ENCODE measurements at regions not wholly inside any gene's neighbourhood (a gene's known extent, or its start where the extent isn't known, plus 50 kb on each side); places are given as distances from the start of the nearest gene placed in this dataset.

DNA sequence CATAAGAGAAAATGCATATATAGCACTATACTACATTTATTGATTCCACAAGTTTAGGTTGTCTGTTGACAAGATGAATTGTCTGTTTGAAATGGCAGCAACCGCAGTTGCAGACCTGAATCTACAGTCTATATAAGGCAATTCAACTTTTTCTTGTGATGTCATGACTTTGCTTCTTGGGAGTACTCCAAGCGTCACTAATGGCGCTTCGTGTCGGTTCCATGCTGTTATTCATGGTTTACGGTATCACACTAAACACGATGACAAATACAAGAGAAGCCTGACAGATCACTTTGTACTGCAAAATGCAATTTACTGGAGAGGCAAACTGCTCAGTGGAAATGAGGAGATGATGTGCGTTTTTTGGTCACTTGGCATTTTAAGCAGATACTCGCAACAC, 280.3 kb upstream of the TCF21 start:
- Histone ChIP-seq H3K4me1 (ENCODE audit: control insufficient read depth in 2 of 2, insufficient read depth in 2 of 2, low read length in 2 of 2) (no peaks in the 10 kb centered on the region), H3K27ac (ENCODE audit: low read depth in 2 of 2, low read length in 2 of 2) (no peak overlapping the region), H3K27me3 (ENCODE audit: control insufficient read depth in 2 of 2, insufficient read depth in 2 of 2, low read length in 2 of 2) (no peaks in the 10 kb centered on the region)

DNA sequence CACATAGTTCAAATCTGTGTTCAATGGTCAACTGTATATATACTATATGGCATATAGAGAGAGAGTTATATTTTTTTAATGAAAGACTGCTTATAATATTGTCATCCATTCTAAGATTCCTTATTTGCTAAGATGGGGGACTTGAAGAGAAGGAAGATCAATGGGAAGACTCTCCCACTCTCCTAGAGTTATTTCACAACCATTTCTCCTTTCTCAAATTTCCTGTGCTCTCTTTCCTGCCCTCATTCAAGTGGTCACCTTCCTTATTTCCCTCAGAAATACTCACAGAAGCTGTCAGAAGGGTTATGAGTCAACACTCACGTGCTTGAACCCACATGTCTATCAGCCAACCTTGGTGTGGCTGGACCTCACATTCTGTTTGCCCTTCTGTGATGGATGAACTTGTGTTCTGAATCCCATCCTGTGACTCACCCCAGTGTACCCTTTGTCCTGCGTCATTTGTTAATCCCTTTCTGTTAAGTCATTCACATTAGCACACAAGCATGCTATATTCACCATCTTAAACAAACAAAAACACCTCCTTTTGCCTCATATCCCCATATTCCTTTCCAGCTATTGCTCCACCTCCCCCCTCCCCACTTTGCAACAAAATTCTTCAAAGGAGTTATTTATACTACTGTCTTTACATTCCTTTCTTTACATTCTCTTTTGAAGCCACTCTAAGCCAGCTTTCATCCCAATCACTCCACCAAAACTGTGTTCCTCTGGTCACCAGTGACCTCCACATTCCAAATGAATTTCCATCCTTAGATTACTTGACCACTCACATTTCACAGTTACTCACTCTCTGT, 279.3 kb upstream of the TCF21 start:
- H3K27me3 ChIP-seq (ENCODE audit: control insufficient read depth in 2 of 2, insufficient read depth in 2 of 2, low read length in 2 of 2) = no peaks in the 10 kb centered on the region
- no peaks in the 10 kb centered on the region for H3K4me1 ChIP-seq (ENCODE audit: control insufficient read depth in 2 of 2, insufficient read depth in 2 of 2, low read length in 2 of 2)
- H3K27ac ChIP-seq (ENCODE audit: low read depth in 2 of 2, low read length in 2 of 2) = no peak overlapping the region
- no peaks in the 10 kb centered on the region for H3K9me3 ChIP-seq (ENCODE audit: control insufficient read depth in 2 of 2, low read length in 2 of 2)
- H3K9ac ChIP-seq (ENCODE audit: low read depth in 1 of 2, low read length in 2 of 2) = no peak overlapping the region
- no peak overlapping the region for H3K4me3 ChIP-seq (ENCODE audit: low read length in 2 of 2)
- no peaks in the 10 kb centered on the region for H3K36me3 ChIP-seq (ENCODE audit: control insufficient read depth in 2 of 2, insufficient read depth in 2 of 2, low read length in 2 of 2)

More for the DNA sequence above, 280.3 kb upstream of the TCF21 start:
- no peaks in the 10 kb centered on the region for H3K36me3 ChIP-seq (ENCODE audit: control insufficient read depth in 2 of 2, insufficient read depth in 2 of 2, low read length in 2 of 2)
- H3K9me3 ChIP-seq (ENCODE audit: control insufficient read depth in 2 of 2, low read length in 2 of 2) = no peaks in the 10 kb centered on the region
- H3K4me3 ChIP-seq (ENCODE audit: low read length in 2 of 2) = no peak overlapping the region
- H3K9ac ChIP-seq (ENCODE audit: low read depth in 1 of 2, low read length in 2 of 2) = no peak overlapping the region

DNA sequence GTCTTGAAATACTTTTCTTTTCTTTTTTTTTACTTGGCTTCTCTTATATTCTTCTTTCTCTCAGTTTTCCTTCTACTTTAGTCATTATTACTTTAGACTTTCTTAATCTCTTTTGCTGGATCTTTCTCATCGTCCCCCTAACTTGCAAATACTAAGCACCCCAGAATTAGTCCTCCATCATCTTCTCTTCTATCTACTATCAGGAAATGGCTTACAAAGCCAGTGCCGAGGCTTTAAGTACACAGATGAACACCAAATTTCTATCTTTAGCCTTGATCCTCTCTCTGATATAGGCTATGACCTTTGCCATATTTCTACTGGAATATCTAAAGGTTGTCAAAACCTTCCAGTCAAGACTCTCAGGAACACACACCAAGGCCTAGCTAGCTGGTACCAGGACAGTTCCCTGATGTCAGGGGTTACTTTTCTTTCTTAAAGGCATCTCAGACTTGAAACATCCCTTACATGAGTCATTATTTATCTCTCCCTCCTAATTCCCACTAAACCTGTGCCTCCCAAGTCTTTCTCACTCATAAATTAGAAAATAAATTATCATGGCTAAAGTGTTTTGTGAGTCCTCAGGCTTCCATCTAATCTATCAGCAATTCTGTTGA, 278.6 kb upstream of the TCF21 start:
- Histone ChIP-seq H3K9ac (ENCODE audit: low read depth in 1 of 2, low read length in 2 of 2) (no peak overlapping the region), H3K36me3 (ENCODE audit: control insufficient read depth in 2 of 2, insufficient read depth in 2 of 2, low read length in 2 of 2) (no peaks in the 10 kb centered on the region), H3K4me3 (ENCODE audit: low read length in 2 of 2) (no peak overlapping the region), H3K4me1 (ENCODE audit: control insufficient read depth in 2 of 2, insufficient read depth in 2 of 2, low read length in 2 of 2) (no peaks in the 10 kb centered on the region), H3K27ac (ENCODE audit: low read depth in 2 of 2, low read length in 2 of 2) (no peak overlapping the region), H3K27me3 (ENCODE audit: control insufficient read depth in 2 of 2, insufficient read depth in 2 of 2, low read length in 2 of 2) (no peaks in the 10 kb centered on the region), H3K9me3 (ENCODE audit: control insufficient read depth in 2 of 2, low read length in 2 of 2) (no peaks in the 10 kb centered on the region)

DNA sequence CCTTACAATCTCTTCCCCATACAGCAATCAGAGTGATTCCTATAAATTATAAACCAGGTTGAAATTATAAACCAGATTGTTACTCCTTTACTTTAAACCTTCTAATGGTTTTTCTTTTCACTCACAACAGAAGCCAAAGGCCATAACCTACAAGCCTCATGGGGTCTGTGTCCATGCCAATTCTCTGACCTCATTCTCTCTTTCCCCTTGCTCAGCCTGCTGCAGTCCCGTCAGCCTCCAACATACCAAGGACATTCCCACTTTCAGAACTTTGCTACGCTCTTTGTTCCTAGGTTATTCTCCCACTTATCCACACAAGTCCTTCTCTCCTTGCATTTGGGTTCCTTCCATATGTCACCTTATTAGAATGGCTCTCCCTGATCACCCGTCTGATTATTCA, 277.9 kb upstream of the TCF21 start:
- H3K9ac ChIP-seq (ENCODE audit: low read depth in 1 of 2, low read length in 2 of 2) = no peak overlapping the region
- no peaks in the 10 kb centered on the region for H3K36me3 ChIP-seq (ENCODE audit: control insufficient read depth in 2 of 2, insufficient read depth in 2 of 2, low read length in 2 of 2)
- no peak overlapping the region for H3K27ac ChIP-seq (ENCODE audit: low read depth in 2 of 2, low read length in 2 of 2)
- H3K9me3 ChIP-seq (ENCODE audit: control insufficient read depth in 2 of 2, low read length in 2 of 2) = no peaks in the 10 kb centered on the region
- no peaks in the 10 kb centered on the region for H3K4me1 ChIP-seq (ENCODE audit: control insufficient read depth in 2 of 2, insufficient read depth in 2 of 2, low read length in 2 of 2)
- no peaks in the 10 kb centered on the region for H3K27me3 ChIP-seq (ENCODE audit: control insufficient read depth in 2 of 2, insufficient read depth in 2 of 2, low read length in 2 of 2)
- no peak overlapping the region for H3K4me3 ChIP-seq (ENCODE audit: low read length in 2 of 2)

DNA sequence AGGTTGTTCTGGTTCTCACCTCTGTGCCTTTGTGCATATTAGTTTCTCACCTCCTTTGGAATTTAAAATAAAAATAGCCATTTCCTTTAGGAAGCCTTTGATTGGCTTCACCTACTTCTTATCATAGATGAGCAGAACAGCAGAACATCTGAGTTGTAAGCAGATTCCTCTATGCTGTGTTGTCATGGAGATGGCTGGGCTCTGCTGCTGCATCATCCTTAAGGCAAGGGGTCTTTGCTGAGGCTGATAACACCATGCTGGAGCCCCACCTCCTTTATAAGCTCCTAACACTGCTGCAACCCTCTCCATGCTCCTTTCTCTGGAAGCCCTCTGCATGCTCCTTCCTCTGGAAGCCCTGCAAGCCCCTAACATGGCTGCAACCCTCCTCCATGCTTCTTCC, 276.5 kb upstream of the TCF21 start:
- no peaks in the 10 kb centered on the region for H3K27me3 ChIP-seq (ENCODE audit: control insufficient read depth in 2 of 2, insufficient read depth in 2 of 2, low read length in 2 of 2)
- H3K9ac ChIP-seq (ENCODE audit: low read depth in 1 of 2, low read length in 2 of 2) = no peak overlapping the region
- H3K36me3 ChIP-seq (ENCODE audit: control insufficient read depth in 2 of 2, insufficient read depth in 2 of 2, low read length in 2 of 2) = no peaks in the 10 kb centered on the region
- H3K4me1 ChIP-seq (ENCODE audit: control insufficient read depth in 2 of 2, insufficient read depth in 2 of 2, low read length in 2 of 2) = no peaks in the 10 kb centered on the region
- no peak overlapping the region for H3K4me3 ChIP-seq (ENCODE audit: low read length in 2 of 2)
- no peaks in the 10 kb centered on the region for H3K9me3 ChIP-seq (ENCODE audit: control insufficient read depth in 2 of 2, low read length in 2 of 2)
- H3K27ac ChIP-seq (ENCODE audit: low read depth in 2 of 2, low read length in 2 of 2) = no peak overlapping the region

DNA sequence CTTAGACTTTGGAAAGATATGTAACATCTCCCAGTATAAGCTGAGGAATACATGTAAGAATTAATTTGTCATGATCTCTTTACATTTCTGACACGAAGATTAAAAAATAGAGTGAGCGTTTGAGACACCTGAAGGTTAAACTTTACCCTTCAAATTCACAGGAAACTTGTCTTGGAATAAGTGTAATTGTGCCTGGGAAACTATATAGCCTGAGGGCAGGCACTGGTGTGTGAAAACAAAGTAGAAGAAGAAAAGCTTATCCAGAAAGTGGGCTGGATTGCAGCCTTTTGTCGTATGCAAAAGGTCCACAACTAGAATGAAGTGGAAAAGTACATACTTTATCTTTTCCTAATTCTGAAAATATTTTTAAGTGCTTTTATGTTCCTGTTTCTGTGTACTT, 275.7 kb upstream of the TCF21 start:
- H3K4me3 ChIP-seq (ENCODE audit: low read length in 2 of 2) = no peak overlapping the region
- no peaks in the 10 kb centered on the region for H3K4me1 ChIP-seq (ENCODE audit: control insufficient read depth in 2 of 2, insufficient read depth in 2 of 2, low read length in 2 of 2)
- no peaks in the 10 kb centered on the region for H3K36me3 ChIP-seq (ENCODE audit: control insufficient read depth in 2 of 2, insufficient read depth in 2 of 2, low read length in 2 of 2)
- H3K9me3 ChIP-seq (ENCODE audit: control insufficient read depth in 2 of 2, low read length in 2 of 2) = no peaks in the 10 kb centered on the region
- H3K9ac ChIP-seq (ENCODE audit: low read depth in 1 of 2, low read length in 2 of 2) = no peak overlapping the region
- no peak overlapping the region for H3K27ac ChIP-seq (ENCODE audit: low read depth in 2 of 2, low read length in 2 of 2)
- no peaks in the 10 kb centered on the region for H3K27me3 ChIP-seq (ENCODE audit: control insufficient read depth in 2 of 2, insufficient read depth in 2 of 2, low read length in 2 of 2)

DNA sequence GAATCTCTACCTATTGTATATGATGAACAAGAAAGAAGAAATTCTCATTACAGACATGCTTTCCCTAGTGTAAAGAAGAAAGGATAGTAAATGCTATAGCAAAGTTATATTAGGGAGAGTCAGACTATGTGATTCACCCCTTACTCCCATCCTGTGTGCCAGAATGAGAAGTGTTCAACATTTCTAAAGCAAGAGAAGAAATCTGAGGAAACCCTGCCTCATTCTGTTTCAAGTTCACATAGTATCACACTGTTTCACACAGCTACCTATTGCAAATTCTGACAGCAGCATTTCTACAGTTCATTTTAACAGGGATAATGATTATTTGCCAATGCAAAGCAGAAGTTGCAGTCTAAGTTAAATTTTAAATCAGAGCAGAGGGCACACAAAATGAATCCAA, 267.2 kb upstream of the TCF21 start:
- H3K36me3 ChIP-seq (ENCODE audit: control insufficient read depth in 2 of 2, insufficient read depth in 2 of 2, low read length in 2 of 2) = no peaks in the 10 kb centered on the region
- no peak overlapping the region for H3K4me3 ChIP-seq (ENCODE audit: low read length in 2 of 2)
- H3K9me3 ChIP-seq (ENCODE audit: control insufficient read depth in 2 of 2, low read length in 2 of 2) = no peaks in the 10 kb centered on the region
- no peaks in the 10 kb centered on the region for H3K27me3 ChIP-seq (ENCODE audit: control insufficient read depth in 2 of 2, insufficient read depth in 2 of 2, low read length in 2 of 2)
- no peaks in the 10 kb centered on the region for H3K4me1 ChIP-seq (ENCODE audit: control insufficient read depth in 2 of 2, insufficient read depth in 2 of 2, low read length in 2 of 2)
- H3K9ac ChIP-seq (ENCODE audit: low read depth in 1 of 2, low read length in 2 of 2) = no peak overlapping the region
- H3K27ac ChIP-seq (ENCODE audit: low read depth in 2 of 2, low read length in 2 of 2) = no peak overlapping the region

DNA sequence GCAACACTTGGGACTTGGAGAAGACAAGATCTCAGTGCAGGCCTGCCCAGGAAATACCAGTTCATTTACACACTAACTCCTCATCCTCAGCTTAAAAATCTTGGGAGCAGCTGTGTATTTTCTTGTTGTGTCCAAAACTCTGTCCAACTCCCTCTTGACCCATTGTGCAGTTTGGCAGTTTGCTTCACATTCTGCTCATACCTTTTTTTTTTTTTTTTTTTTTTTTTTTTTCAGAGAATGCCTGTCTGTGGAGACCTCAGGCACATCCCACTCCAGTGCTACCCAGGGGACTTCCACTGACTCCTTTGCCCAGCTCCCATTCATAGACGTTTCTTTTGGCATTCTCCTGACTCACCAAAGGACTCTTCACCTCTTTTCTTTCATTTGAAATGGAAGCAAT, 265.8 kb upstream of the TCF21 start:
- H3K9ac ChIP-seq (ENCODE audit: low read depth in 1 of 2, low read length in 2 of 2) = no peak overlapping the region

DNA sequence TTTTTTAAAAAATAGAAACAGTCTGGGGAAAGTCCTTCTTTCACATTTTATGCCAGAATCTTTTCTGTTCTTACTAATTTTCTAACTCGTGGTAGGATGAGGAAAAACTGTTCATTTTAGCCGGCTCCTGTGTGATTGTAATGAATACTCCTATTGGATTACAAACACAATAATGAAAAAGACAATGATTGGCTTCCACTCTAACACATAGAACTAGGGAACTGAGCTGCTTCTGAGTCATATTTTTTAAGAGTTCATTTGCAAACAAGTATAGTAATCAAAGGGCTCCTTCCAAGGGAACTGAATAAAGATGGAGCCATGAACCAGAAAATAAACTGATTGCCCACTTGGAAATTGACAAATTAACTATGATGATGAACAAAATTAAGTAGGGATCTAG, 265.3 kb upstream of the TCF21 start:
- Histone ChIP-seq H3K36me3 (ENCODE audit: control insufficient read depth in 2 of 2, insufficient read depth in 2 of 2, low read length in 2 of 2) (no peaks in the 10 kb centered on the region), H3K4me3 (ENCODE audit: low read length in 2 of 2) (no peak overlapping the region), H3K4me1 (ENCODE audit: control insufficient read depth in 2 of 2, insufficient read depth in 2 of 2, low read length in 2 of 2) (no peaks in the 10 kb centered on the region), H3K9ac (ENCODE audit: low read depth in 1 of 2, low read length in 2 of 2) (no peak overlapping the region), H3K9me3 (ENCODE audit: control insufficient read depth in 2 of 2, low read length in 2 of 2) (no peaks in the 10 kb centered on the region), H3K27ac (ENCODE audit: low read depth in 2 of 2, low read length in 2 of 2) (no peak overlapping the region), H3K27me3 (ENCODE audit: control insufficient read depth in 2 of 2, insufficient read depth in 2 of 2, low read length in 2 of 2) (no peaks in the 10 kb centered on the region)

More for the DNA sequence above, 265.8 kb upstream of the TCF21 start:
- no peak overlapping the region for H3K4me3 ChIP-seq (ENCODE audit: low read length in 2 of 2)
- no peaks in the 10 kb centered on the region for H3K27me3 ChIP-seq (ENCODE audit: control insufficient read depth in 2 of 2, insufficient read depth in 2 of 2, low read length in 2 of 2)
- H3K4me1 ChIP-seq (ENCODE audit: control insufficient read depth in 2 of 2, insufficient read depth in 2 of 2, low read length in 2 of 2) = no peaks in the 10 kb centered on the region
- no peaks in the 10 kb centered on the region for H3K9me3 ChIP-seq (ENCODE audit: control insufficient read depth in 2 of 2, low read length in 2 of 2)
- H3K36me3 ChIP-seq (ENCODE audit: control insufficient read depth in 2 of 2, insufficient read depth in 2 of 2, low read length in 2 of 2) = no peaks in the 10 kb centered on the region
- no peak overlapping the region for H3K27ac ChIP-seq (ENCODE audit: low read depth in 2 of 2, low read length in 2 of 2)

DNA sequence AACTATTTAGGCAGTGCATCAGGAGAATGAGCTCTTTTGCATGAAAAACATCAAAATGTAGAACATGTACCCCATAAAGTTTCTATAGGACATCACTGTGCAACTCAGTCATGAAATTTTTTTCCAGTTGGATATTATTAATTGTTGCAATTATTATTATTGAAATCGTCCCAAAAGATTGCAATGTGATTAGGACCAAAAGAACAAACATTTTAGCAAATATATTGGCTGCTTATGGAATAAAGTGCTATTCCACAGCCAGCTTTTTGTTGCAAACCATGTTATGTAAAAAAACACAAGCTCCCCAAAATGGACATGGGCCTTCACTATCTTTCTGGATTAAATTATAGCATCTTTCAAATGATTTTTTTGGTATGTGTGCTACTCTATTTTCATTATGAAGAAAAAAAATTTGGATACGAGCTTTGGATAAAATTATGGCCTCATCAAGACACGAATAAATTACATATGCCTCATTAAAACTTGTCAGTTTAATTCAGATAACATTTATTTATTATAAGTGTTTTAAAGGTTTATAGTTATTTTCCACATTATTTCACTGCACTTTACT, 262.7 kb upstream of the TCF21 start:
- H3K9me3 ChIP-seq (ENCODE audit: control insufficient read depth in 2 of 2, low read length in 2 of 2) = no peaks in the 10 kb centered on the region
- H3K9ac ChIP-seq (ENCODE audit: low read depth in 1 of 2, low read length in 2 of 2) = no peak overlapping the region
- H3K4me3 ChIP-seq (ENCODE audit: low read length in 2 of 2) = no peak overlapping the region
- no peaks in the 10 kb centered on the region for H3K36me3 ChIP-seq (ENCODE audit: control insufficient read depth in 2 of 2, insufficient read depth in 2 of 2, low read length in 2 of 2)
- no peaks in the 10 kb centered on the region for H3K27me3 ChIP-seq (ENCODE audit: control insufficient read depth in 2 of 2, insufficient read depth in 2 of 2, low read length in 2 of 2)
- no peaks in the 10 kb centered on the region for H3K4me1 ChIP-seq (ENCODE audit: control insufficient read depth in 2 of 2, insufficient read depth in 2 of 2, low read length in 2 of 2)
- H3K27ac ChIP-seq (ENCODE audit: low read depth in 2 of 2, low read length in 2 of 2) = no peak overlapping the region
